ENCODE measurements at regions not wholly inside any gene's neighbourhood (a gene's known extent, or its start where the extent isn't known, plus 50 kb on each side); places are given as distances from the start of the nearest gene placed in this dataset.

DNA sequence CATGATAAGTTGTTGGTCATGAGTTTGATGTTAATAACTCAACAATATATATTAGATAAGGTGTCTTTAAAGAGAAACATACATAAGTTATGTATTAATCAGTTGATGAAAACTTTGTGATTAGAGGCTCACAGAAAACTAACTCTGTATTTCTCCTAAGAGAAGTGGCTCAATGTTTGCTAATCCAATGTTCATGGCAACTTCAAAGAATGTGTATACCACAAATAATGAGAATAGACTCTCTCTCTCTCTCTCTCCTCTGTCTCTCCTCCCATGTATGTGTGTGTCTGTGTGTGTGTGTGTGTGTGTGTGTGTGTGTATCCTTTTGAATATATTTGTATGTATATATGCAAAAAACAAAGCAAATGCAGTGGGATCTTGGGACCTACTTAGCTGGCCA is 1304.9 kb downstream of the MRPL39 start:
- intact Hi-C loops (cut with micrococcal nuclease): no loop called here
- no peak overlapping the region for H3K27ac Mint-ChIP-seq
- H3K27me3 Mint-ChIP-seq: no peaks in the 10 kb centered on the region
- no peak overlapping the region for H3K4me3 Mint-ChIP-seq
- H3K36me3 Mint-ChIP-seq (ENCODE audit: low read depth): no peaks in the 10 kb centered on the region
- no peaks in the 10 kb centered on the region for H3K9me3 Mint-ChIP-seq
- H3K4me1 Mint-ChIP-seq (ENCODE audit: low read depth): no peaks in the 10 kb centered on the region

GRCh38 chr21:24298040-24298439 is 1309.2 kb downstream of the MRPL39 start:
- H3K9me3 Mint-ChIP-seq: no peaks in the 10 kb centered on the region
- intact Hi-C loops (cut with micrococcal nuclease): no loop called here
- no peaks in the 10 kb centered on the region for H3K27me3 Mint-ChIP-seq
- peaks cover 6% of the 10 kb centered on the region for H3K4me1 Mint-ChIP-seq (ENCODE audit: low read depth)
- no peak overlapping the region for H3K27ac Mint-ChIP-seq
- H3K4me3 Mint-ChIP-seq: no peak overlapping the region
- H3K36me3 Mint-ChIP-seq (ENCODE audit: low read depth): no peaks in the 10 kb centered on the region

GRCh38 chr21:24294171-24294570 is 1313.1 kb downstream of the MRPL39 start:
- Mint-ChIP-seq H3K9me3 (no peaks in the 10 kb centered on the region), H3K27me3 (no peaks in the 10 kb centered on the region), H3K36me3 (ENCODE audit: low read depth) (no peaks in the 10 kb centered on the region), H3K4me3 (no peak overlapping the region), H3K4me1 (ENCODE audit: low read depth) (peaks cover 6% of the 10 kb centered on the region), H3K27ac (no peak overlapping the region)
- intact Hi-C loops (cut with micrococcal nuclease): no loop called here

DNA sequence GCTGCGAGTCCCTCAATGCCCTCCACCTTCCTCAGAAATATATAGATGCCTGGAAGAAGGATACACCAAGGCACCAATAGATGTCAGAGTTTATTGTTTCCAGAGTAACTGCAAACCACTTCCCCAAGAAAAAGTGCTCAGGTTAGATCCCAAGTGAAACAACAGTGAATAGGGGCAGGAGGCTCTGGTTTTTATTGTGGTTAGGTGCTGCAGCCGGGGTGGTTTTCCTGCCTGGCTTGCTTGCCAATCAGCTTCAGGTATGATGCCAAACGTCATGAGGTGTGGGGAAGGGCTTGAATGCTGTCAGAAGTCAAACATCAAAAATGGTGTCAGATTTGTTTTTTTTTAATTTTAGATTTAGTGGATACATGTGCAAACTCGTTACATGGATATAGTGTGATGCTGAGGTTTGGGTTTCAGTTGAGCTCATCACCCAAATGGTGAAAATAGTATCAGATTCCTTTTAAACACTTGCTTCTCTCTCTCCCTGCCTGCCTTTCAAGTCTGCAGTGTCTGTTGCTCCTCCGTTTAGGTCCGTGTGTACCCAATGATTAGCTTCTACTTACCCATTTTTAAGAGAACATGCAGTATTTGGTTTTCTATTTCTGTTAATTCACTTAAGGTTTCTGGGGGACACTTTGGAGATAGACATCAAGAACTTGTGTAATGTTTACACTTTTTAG is 1317.0 kb downstream of the MRPL39 start:
- Mint-ChIP-seq H3K27ac (no peak overlapping the region), H3K36me3 (ENCODE audit: low read depth) (no peaks in the 10 kb centered on the region), H3K27me3 (no peaks in the 10 kb centered on the region), H3K4me1 (ENCODE audit: low read depth) (peaks cover 6% of the 10 kb centered on the region), H3K4me3 (no peak overlapping the region), H3K9me3 (no peaks in the 10 kb centered on the region)
- intact Hi-C loops (cut with micrococcal nuclease): no loop called here

DNA sequence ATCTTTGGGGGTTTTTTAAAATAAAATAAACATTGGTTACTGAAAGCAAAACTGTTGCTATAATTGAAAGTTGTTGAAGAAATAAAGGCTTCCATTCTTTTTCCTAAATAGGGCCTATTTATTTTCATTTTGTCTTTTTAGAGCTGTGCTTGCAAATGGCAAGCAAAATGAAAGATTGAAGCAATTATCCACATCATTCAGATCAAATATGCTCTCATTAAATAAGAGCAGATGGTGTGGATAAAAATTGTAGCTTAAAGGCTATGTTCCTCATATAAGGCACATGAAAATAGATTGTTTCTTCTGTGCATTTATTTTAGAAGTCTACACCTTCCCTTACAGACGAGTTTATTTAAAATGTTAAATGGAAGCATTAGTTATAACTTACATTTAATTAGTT is 1317.7 kb downstream of the MRPL39 start:
- Mint-ChIP-seq H3K9me3 (no peaks in the 10 kb centered on the region), H3K27ac (no peak overlapping the region), H3K36me3 (ENCODE audit: low read depth) (no peaks in the 10 kb centered on the region), H3K4me1 (ENCODE audit: low read depth) (peaks cover 6% of the 10 kb centered on the region), H3K4me3 (no peak overlapping the region), H3K27me3 (no peaks in the 10 kb centered on the region)
- intact Hi-C loops (cut with micrococcal nuclease): no loop called here

DNA sequence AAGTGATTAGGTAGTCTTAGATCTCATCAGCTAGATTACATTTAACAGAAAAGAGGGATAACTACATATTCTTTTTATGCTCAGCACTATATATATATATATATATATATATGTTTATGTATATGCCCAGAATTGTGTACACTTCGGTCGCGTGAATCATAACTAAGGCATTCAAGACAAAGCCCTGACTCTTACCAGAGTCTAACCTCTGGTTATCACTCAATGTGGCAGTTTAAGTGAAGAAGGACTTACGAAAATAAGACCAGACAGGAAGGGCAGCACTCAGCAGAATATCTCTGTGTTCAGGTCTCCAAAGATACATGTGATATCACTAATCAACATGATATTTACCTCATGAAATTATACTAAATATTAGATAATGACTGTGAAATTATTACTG is 1326.7 kb downstream of the MRPL39 start:
- Mint-ChIP-seq H3K27me3 (no peaks in the 10 kb centered on the region), H3K9me3 (no peaks in the 10 kb centered on the region), H3K4me3 (no peak overlapping the region), H3K27ac (no peak overlapping the region), H3K4me1 (ENCODE audit: low read depth) (no peaks in the 10 kb centered on the region), H3K36me3 (ENCODE audit: low read depth) (no peaks in the 10 kb centered on the region)
- intact Hi-C loops (cut with micrococcal nuclease): no loop called here

- intact Hi-C loops (cut with micrococcal nuclease): no loop called here
- Mint-ChIP-seq H3K9me3 (no peaks in the 10 kb centered on the region), H3K4me1 (ENCODE audit: low read depth) (no peaks in the 10 kb centered on the region), H3K27ac (no peak overlapping the region), H3K36me3 (ENCODE audit: low read depth) (no peaks in the 10 kb centered on the region), H3K4me3 (no peak overlapping the region), H3K27me3 (no peaks in the 10 kb centered on the region)
Observed at GRCh38 chr21:24278711-24279110, 1328.6 kb downstream of the MRPL39 start.

DNA sequence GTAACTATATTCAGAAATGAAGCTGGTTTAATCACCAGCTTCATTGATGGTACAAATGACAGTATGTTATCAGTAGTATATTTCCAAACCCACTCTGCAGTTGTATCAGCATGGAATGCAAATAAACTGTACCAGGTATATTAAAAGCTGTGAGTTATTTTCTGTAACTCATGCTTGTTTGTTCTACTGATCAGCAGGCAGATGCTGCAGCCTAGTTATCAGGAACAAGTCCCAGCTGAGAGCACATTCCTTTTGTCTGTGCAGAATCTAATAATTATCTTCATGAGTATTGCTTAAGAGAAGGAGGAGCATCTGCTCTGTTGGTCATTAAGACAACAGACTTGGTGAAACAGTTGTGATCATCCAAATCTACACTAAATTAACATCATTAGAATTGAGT is 1331.1 kb downstream of the MRPL39 start:
- peaks cover 6% of the 10 kb centered on the region for H3K4me1 Mint-ChIP-seq (ENCODE audit: low read depth)
- H3K4me3 Mint-ChIP-seq: no peak overlapping the region
- no peak overlapping the region for H3K27ac Mint-ChIP-seq
- H3K36me3 Mint-ChIP-seq (ENCODE audit: low read depth): no peaks in the 10 kb centered on the region
- no peaks in the 10 kb centered on the region for H3K9me3 Mint-ChIP-seq
- intact Hi-C loops (cut with micrococcal nuclease): no loop called here
- H3K27me3 Mint-ChIP-seq: no peaks in the 10 kb centered on the region

DNA sequence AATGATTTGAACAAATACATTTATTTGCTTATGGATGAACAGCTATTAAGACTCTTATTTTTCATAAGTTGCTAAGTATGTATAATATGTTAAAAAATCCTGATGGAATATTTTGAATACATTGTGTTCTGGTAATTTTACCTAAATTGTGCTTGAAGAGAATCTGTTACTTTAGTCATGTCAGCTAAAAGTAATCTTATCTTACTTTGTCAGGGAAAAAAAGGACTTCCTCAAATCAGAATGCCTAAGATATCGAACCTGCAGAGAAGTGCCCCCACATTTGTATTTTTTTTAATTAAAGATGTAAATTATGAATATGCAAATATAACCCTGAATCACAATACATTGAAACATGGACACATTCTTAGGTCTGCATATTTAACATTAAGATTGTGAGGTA is 1331.7 kb downstream of the MRPL39 start:
- H3K36me3 Mint-ChIP-seq (ENCODE audit: low read depth): no peaks in the 10 kb centered on the region
- H3K27me3 Mint-ChIP-seq: no peaks in the 10 kb centered on the region
- intact Hi-C loops (cut with micrococcal nuclease): no loop called here
- H3K4me1 Mint-ChIP-seq (ENCODE audit: low read depth): peaks cover 6% of the 10 kb centered on the region
- H3K9me3 Mint-ChIP-seq: no peaks in the 10 kb centered on the region
- no peak overlapping the region for H3K27ac Mint-ChIP-seq
- no peak overlapping the region for H3K4me3 Mint-ChIP-seq

- no peak overlapping the region for H3K4me3 Mint-ChIP-seq
- H3K9me3 Mint-ChIP-seq: no peaks in the 10 kb centered on the region
- no peak overlapping the region for H3K27ac Mint-ChIP-seq
- H3K36me3 Mint-ChIP-seq (ENCODE audit: low read depth): no peaks in the 10 kb centered on the region
- peaks cover 6% of the 10 kb centered on the region for H3K4me1 Mint-ChIP-seq (ENCODE audit: low read depth)
- no peaks in the 10 kb centered on the region for H3K27me3 Mint-ChIP-seq
- intact Hi-C loops (cut with micrococcal nuclease): no loop called here
Observed at GRCh38 chr21:24272521-24272938, 1334.8 kb downstream of the MRPL39 start.

DNA sequence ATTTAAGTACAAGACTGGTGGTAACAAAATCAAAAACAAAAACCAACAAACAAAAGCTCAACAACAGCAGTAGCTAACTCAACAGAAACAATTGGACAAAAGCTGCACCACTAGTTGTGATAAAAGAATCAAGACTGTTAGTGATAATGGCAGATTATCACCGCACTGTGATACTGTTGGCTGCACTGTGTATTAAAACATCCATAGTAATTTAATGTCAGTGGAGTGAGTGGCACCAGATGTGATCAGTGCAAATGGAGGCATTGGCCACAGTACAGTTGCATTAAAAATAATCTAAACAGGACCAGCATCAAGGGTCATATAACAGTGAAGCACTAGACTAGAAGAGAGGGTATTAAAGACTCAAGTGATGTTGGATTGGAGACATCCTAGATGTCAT is 1341.3 kb downstream of the MRPL39 start:
- intact Hi-C loops (cut with micrococcal nuclease): no loop called here
- Mint-ChIP-seq H3K9me3 (peaks cover under 1% of the 10 kb centered on the region), H3K27ac (no peak overlapping the region), H3K27me3 (no peaks in the 10 kb centered on the region), H3K36me3 (ENCODE audit: low read depth) (no peaks in the 10 kb centered on the region), H3K4me1 (ENCODE audit: low read depth) (no peaks in the 10 kb centered on the region), H3K4me3 (no peak overlapping the region)

DNA sequence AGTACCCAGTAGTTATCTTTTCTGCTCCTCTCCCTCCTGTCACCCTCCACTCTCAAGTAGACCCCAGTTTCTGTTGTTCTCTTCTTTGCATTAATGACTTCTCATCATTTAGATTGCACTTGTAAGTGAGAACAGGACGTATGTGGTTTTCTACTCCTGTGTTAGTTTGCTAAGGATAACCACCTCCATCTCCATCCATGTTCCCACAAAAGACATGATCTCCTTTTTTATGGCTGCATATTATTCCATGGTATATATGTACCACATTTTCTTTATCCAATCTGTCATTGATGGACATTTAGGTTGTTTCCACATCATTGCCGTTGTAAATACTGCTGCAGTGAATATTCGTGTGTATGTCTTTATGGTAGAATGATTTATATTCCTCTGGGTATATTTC is 1346.5 kb downstream of the MRPL39 start:
- Mint-ChIP-seq H3K4me3 (no peak overlapping the region), H3K4me1 (ENCODE audit: low read depth) (no peaks in the 10 kb centered on the region), H3K36me3 (ENCODE audit: low read depth) (no peaks in the 10 kb centered on the region), H3K9me3 (peaks cover 8% of the 10 kb centered on the region), H3K27me3 (no peaks in the 10 kb centered on the region), H3K27ac (no peak overlapping the region)
- intact Hi-C loops (cut with micrococcal nuclease): no loop called here

GRCh38 chr21:24259241-24259640 is 1348.0 kb downstream of the MRPL39 start:
- peaks cover 8% of the 10 kb centered on the region for H3K9me3 Mint-ChIP-seq
- H3K27me3 Mint-ChIP-seq: no peaks in the 10 kb centered on the region
- no peak overlapping the region for H3K4me3 Mint-ChIP-seq
- no peaks in the 10 kb centered on the region for H3K36me3 Mint-ChIP-seq (ENCODE audit: low read depth)
- no peak overlapping the region for H3K27ac Mint-ChIP-seq
- intact Hi-C loops (cut with micrococcal nuclease): no loop called here
- no peaks in the 10 kb centered on the region for H3K4me1 Mint-ChIP-seq (ENCODE audit: low read depth)

- H3K9me3 Mint-ChIP-seq: peaks cover 3% of the 10 kb centered on the region
- H3K4me1 Mint-ChIP-seq (ENCODE audit: low read depth): no peaks in the 10 kb centered on the region
- no peaks in the 10 kb centered on the region for H3K36me3 Mint-ChIP-seq (ENCODE audit: low read depth)
- H3K4me3 Mint-ChIP-seq: no peak overlapping the region
- H3K27me3 Mint-ChIP-seq: no peaks in the 10 kb centered on the region
- intact Hi-C loops (cut with micrococcal nuclease): no loop called here
- H3K27ac Mint-ChIP-seq: no peak overlapping the region
Observed at GRCh38 chr21:24255591-24255990, 1351.7 kb downstream of the MRPL39 start.

DNA sequence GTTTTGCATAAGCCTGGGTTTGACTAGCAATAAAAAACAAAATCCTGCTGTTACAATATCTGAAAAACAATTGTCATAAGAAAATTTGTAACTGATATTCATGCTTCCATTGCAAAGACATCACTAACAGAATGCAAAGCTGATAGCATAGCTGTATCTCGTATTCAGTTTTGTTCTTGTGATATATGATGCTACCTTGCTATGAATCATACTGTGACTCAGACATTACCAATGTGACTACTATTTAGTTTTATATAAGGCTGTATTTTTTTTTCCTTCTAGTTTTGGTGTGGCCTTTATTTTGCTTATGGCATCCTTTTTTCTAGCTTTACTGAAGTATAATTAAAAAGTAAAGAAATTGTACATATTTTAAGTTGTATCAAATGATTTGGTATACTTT is 1381.8 kb downstream of the MRPL39 start:
- Mint-ChIP-seq H3K27ac (no peak overlapping the region), H3K9me3 (peaks cover 10% of the 10 kb centered on the region)

More for the DNA sequence above, 1381.8 kb downstream of the MRPL39 start:
- no peaks in the 10 kb centered on the region for H3K36me3 Mint-ChIP-seq (ENCODE audit: low read depth)
- H3K27me3 Mint-ChIP-seq: no peaks in the 10 kb centered on the region
- intact Hi-C loops (cut with micrococcal nuclease): no loop called here
- no peak overlapping the region for H3K4me3 Mint-ChIP-seq
- H3K4me1 Mint-ChIP-seq (ENCODE audit: low read depth): no peaks in the 10 kb centered on the region

Measured in dendritic cell treated with granulocyte-macrophage colony-stimulating factor and Interleukin-4, amounts not matched to agents 40 ng/mL and 50 ng/mL, for 4 days (primary cell).